ELF-1 (cell line): ENCODE measurements at regions not wholly inside any gene's neighbourhood (a gene's known extent, or its start where the extent isn't known, plus 50 kb on each side); places are given as distances from the start of the nearest gene placed in this dataset.
A peak's percentile ranks its signal among the peaks of the same experiment; 100 is the strongest.

ENCODE experiments used
- DNase-seq: peaks from one replicate; pipeline ENCODE4 v3.0.0-alpha.2; 2016; ENCODE audit warnings: low read depth, low spot score

GRCh38 chr3:107055181-107055942 lies 321.9 kb upstream of the CCDC54 start:
- DNase-seq, result no peak

DNA sequence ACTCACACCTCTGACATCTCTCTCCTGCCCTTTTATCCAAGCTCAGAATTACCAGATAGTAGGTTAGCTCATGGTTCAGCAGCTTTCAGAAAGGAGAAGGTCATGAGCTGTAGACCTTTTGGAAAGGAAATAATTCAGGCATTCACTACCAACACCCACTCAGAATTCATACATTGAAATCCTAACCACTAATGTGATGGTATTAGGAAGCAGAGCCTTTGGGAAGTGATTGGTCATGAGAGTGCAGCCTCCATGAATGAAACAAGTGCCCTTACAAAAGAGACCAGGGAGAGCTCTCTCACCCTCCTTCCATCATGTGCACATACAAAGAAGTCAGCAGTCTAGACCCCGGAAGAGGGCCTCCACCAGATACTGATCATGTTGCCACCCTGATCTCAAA lies 315.8 kb upstream of the CCDC54 start:
- no peak for DNase-seq

DNA sequence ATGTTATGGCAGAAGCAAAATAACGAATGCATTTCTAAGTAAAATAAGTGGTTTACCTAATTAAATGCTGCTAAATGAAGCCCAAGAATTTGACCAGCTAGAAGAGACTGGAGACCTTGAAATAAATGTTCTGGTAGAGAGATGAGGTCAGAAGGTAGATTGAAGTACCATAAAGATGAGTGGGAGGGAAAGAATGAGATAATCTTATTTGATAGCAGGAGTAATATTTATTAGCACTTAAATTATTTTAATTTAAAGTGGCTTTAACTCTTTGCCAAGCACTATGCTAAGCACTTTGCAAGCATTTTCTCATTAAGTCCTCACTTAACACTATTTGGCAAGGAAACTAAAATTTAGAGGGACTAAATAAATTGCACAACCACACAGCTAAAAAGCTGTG lies 314.9 kb upstream of the CCDC54 start:
- no peak for DNase-seq

DNA sequence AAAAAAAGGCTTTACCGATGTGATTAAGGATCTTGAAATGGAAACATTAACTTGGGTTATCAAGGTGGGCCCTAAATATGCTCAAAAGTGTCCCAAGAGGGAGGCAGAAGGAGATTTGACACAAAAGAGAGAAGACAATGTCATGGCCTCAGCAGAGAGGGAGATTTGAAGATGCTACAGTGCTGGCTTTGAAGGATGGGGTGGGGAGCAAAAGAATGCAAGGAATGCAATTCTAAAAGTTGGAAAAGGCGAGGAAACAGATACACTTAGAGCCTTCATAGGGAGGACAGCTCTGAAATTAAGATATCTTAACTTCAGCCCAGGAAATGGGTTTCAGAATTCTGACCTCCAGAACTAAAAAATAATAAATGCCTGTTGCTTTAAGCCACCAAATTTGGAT lies 314.5 kb upstream of the CCDC54 start:
- DNase-seq, result peak; percentile 45

- DNase-seq, result no peak
Measured at GRCh38 chr3:107063351-107063750, 313.9 kb upstream of the CCDC54 start.

DNA sequence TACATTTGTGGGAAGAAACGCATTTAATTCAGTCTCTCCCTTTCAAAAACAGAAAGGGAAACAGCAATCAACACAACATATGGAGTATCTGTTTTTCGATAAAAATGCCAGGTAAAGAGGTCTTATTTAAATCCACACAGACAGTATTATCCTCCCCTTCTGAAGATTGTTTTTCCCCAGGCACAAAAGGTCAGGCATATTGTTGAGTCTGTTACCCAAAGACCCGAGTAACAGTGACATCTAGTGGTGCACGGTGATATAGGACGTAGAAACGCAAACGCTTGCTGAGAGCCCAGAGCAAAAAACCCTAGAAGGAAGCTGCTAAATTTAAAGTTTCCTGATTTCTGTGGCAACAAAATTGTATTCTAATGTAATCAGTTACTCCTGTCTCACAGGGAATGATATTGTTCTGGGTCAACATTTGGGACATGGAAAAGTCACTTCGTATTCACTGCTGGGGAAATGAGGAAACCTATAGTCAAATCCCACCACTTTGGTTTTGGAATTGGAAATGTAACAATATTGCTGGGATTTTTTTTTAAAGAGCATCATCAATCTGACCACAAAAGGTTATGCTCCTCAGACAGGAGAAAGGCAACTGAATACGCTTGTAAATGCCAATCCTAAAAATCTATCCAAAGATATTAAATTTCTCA lies 312.7 kb upstream of the CCDC54 start:
- peak; percentile 69 for DNase-seq

GRCh38 chr3:107065094-107065861 lies 312.0 kb upstream of the CCDC54 start:
- DNase-seq, result no peak

GRCh38 chr3:107067421-107067820 lies 309.8 kb upstream of the CCDC54 start:
- no peak for DNase-seq

GRCh38 chr3:107068980-107069379 lies 308.3 kb upstream of the CCDC54 start:
- no peak for DNase-seq

DNA sequence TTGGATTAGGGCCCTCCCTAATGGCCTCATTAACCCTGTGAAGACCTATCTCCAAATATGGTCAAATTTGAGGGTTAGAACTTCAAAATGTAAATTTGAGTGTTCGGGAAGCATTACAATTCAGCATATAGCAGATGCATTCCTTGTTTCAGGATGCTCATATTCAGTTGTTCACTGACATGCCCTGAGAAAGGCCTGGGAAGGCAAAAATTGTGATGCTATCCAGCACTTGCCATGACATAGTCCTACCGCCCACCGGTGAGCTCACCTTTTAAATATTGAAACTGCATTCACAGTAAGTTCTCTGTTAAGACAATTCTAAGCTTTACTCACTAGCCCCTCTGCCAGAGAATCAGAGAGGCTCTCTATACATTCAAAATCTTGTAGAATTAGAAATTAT lies 300.3 kb upstream of the CCDC54 start:
- no peak for DNase-seq

DNA sequence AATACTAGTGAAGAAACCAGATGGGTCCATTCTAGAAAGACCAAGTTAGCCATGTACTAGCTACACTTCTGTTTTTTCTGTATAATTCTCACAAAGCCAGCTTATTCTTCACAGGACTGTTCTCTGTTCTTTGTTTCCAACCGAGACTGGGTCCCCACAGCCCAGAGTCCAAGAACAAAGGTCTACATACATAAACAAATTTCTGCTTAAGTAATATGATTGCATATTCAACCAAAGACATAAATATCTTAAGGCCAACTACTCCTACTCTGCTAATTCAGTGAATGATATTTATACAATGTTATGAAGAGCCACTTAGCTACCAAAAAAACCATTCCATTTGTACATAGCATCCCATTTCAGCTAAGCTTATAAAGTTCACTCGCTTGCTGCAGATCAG lies 299.8 kb upstream of the CCDC54 start:
- no peak for DNase-seq

DNA sequence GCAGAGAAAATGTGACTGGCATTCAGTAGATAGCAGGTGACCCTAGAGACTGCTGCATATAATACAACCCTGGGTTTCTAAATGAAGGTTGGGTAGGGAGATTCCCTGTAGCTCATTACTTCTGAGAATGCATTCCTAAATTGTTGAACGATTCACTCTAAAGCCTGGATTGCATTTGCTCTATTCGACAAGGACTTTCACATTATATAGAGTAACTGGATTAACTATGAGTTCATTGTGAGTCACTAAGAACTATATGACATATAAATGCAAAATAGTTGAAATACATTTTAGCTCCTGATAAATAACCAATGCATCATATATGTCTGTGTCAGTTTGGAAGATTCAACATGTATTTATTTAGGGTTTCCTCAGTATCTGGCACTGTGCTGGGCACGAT lies 294.7 kb upstream of the CCDC54 start:
- no peak for DNase-seq

DNA sequence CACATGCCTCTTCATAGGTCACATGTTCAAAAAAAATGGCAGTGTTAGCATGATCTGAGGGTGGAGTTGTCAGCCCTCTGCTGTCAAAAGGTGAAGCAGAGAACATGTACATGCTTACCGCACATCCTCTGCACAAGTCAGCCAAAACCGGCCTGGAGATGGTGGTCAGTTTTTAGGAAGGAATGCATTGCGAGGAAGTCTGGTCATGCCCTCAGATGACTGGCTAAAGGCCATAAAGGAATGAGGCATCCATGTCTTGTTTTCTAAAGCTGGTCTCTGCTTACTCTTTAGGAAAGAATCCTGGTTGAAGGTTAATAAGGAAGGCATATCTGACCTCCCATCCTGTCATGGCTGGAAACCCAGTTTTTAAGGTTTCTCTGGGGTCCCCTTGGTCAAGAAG lies 292.0 kb upstream of the CCDC54 start:
- DNase-seq, result no peak

- DNase-seq, result no peak
Measured at GRCh38 chr3:107092121-107092520, 285.1 kb upstream of the CCDC54 start.

GRCh38 chr3:107098864-107099263 lies 278.4 kb upstream of the CCDC54 start:
- DNase-seq, result no peak

GRCh38 chr3:107100137-107100536 lies 277.1 kb upstream of the CCDC54 start:
- DNase-seq, result no peak

DNA sequence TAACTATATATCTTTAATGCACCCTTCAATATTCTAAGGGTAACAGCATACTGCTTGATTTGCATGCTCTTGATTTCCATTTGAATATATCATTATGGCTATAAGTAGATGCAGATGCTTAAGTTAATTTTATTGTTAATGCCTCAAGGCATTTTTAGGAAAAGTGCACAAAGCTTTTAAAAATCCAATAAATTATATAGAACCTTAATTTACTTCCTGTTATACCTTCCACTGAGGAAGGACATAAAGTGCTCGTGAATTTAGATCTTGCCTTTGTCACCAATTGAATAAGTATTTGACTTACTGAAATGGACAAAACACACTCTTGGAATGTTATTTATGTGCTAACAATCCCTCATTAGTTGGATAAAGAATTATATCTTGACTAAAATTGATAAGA lies 276.7 kb upstream of the CCDC54 start:
- no peak for DNase-seq

DNA sequence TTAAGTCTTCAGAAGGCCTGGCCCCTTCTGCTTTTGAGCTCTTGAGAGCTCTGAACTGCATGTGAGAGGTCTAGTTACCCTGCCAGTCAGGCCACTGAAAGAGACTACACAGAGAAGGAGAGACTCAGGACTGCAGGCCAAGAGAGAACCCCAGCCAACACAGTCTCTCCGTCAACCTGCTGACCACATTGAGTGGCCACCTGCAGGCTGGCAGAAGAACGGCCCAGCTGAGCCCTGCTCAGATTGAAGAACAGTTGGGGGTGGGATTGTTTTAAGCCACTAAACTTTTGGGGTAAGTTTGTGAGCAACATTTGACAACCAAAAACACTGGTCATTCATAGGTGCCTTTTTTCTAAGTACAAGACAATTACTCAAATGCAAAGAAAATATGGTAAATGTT lies 273.5 kb upstream of the CCDC54 start:
- no peak for DNase-seq

DNA sequence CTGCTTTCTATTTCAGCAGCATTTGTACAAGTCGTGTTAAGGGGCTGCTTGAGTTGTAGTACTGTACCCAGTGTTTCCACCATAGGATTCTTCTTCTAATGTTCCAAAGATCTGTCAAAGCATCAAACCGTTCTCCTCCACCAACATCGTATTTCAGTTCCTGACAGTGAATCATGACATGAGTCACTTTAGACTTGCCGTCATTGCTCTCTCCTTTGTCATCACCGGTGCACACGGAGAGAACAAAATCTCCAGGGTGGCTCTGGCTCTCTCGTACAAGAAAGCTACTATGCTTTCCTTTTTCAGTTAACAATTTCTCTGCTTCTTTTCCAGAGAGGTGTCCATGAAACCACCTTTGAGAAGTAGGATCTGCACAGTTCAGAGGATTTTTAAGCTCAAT lies 270.9 kb upstream of the CCDC54 start:
- no peak for DNase-seq

DNA sequence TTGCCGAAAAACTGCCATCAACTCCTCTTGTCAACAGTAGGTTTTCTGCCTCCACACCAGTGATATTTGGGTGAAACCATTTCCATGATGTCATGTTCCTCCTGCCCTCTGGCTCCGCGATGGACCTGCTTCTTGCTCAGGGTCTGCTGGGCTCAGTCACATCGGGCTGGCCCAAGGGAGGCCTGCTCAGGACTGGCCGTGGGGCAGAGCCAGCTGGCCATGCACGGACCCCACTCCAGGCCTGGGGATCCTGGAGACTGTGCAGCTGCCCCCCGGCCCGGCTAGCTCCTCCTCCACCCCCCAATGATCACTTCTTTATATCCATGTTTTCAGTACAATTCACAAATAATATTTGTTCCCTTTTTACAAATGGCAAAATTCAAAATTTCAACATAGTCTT lies 270.3 kb upstream of the CCDC54 start:
- no peak for DNase-seq

GRCh38 chr3:107110596-107111305 lies 266.5 kb upstream of the CCDC54 start:
- DNase-seq, result no peak

DNA sequence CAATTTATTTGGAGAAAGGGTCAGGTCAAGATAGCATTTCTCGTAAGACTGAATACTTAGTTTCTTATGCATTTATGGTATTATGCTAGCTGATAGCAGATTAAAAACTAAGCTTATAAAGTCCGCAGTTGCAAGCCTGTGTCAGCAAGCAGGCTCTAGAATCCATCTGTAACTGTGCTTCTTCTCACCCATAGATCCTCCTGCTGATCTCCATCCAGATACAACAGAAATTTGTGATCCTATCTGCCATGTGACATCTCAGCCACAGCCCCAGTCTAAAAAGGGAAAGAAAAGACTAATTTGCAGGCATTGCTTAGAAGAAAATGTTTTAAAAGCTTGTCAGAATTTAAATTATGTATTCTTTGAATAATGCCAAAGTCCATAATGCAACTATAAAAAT lies 265.4 kb upstream of the CCDC54 start:
- no peak for DNase-seq
